ENCODE measurements at regions not wholly inside any gene's neighbourhood (a gene's known extent, or its start where the extent isn't known, plus 50 kb on each side); places are given as distances from the start of the nearest gene placed in this dataset.

- no peak for TF ChIP-seq CTCF (conservative IDR thresholded peaks at IDR 0.05)
- H3K27ac ChIP-seq: peak overlapping the region; percentile 12; the same call in 1 of the 2 replicates
Measured at GRCh38 chr10:4498711-4499251, 327.2 kb upstream of the AKR1E2 start.

DNA sequence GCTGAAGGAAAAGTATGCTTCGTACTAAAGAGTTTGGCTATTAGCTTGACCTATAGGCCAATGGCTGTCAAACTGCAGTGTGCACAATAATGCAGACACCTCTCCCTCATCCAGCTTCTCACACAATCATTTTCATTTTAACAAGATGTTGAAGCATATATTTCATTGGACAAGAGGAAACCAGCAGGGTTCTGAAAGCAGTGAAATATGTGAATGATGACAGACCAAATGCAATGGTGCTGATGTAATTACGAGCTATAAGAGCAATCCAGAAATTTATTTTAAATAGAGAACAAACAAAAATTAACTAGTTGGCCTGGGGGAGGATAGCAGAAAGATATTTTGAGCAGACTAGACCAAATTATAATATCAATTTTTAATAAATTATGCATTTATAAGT lies 331.5 kb upstream of the AKR1E2 start:
- no peak for TF ChIP-seq CTCF (conservative IDR thresholded peaks at IDR 0.05)
- H3K27ac ChIP-seq: no peak overlapping the region

DNA sequence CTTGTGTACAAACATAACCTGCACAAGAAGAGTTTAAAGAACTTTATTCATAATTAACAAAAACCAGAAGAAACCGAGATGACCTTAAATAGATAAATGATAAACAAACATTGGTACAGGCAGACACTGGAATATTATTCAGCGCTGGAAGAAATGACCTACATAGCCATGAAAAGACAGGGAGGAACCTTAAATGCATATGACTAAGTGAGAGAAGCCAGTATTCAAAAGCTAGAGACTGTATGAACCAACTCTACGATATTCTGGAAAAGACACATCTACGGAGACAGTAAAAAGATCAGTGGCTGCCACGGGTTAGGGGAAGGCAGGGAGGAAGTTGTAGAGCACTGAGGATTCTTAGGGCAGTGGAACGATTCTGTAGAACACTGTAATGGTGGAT lies 333.8 kb upstream of the AKR1E2 start:
- no peak for TF ChIP-seq CTCF (conservative IDR thresholded peaks at IDR 0.05)
- H3K27ac ChIP-seq: no peak overlapping the region

DNA sequence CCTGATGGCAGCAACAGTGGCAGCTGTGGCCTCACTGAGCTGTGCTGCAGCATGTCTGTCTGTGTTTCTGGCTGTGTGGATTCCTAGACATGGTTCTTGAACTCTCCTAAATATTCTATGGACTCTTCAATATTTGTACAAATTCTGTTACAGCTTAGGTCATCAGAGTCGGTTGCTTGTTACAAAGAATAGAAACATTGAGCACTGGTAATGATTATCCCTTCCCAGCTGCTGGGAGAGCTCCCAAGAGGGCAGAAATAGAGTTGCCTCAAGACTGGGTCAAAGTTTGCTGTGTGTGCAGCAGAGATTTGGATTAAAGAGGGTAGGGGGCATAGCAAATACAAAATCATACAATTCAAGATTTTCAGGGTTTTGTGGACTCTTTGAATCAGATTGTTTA lies 337.1 kb upstream of the AKR1E2 start:
- no peak for TF ChIP-seq CTCF (conservative IDR thresholded peaks at IDR 0.05)
- no peak overlapping the region for H3K27ac ChIP-seq

DNA sequence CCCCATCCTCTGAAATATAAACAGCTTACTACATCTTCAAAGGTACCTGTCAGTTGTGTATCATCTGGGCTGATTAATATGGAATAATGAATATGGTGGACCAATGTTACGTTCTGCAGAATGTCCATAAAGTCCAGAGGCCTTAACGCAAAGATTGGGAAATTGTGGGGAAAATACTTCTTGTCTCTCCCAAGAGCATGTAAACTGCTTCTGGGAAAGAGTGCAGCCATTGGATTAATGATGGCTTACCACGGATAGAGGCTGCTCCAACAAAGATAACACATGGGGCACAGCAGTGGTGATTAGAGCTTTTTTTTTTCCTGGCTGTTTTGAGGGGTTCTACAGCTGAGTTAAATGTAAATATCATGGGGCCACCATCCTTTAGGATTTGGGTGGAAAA lies 340.4 kb upstream of the AKR1E2 start:
- TF ChIP-seq CTCF (conservative IDR thresholded peaks at IDR 0.05): no peak
- no peak overlapping the region for H3K27ac ChIP-seq

DNA sequence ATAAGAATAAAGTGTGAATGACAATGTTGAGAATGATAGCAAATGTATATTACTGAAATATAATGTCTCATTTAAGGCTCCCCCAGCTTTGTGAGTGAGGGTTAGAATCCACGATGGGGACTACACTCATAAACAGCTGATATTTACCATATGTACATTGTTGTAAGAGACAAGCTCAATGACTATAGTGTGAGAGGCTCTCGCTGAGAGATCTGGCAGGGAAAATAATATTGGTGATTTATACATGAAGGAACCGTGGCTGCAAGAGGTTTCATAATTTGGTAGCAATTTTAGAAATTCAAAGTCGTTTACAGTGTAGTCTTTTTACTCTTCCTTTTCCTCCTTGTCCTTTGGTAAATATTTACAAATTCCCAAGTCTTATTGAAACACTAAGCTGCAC lies 342.2 kb upstream of the AKR1E2 start:
- no peak for TF ChIP-seq CTCF (conservative IDR thresholded peaks at IDR 0.05)
- no peak overlapping the region for H3K27ac ChIP-seq

DNA sequence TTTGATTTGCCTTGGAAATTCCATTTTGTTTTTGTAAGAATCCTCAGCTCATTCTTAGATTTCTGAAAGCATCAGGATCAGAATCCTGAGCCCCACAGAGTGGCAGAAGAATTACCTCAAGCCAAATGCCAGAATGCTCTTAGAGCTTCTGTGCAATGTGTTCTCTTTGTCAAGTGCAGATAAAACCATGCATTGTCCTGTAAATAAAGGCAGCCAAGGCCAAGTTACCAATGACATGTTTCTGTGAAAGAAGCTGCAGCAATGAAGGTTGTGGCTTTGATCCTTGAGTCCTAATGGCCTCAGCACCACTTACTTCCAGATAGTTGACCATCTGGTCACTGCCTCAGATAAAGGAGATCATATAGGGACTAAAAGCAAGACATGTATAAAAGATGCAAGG lies 343.3 kb upstream of the AKR1E2 start:
- no peak for TF ChIP-seq CTCF (conservative IDR thresholded peaks at IDR 0.05)
- peak overlapping the region; percentile 24; the same call in 1 of the 2 replicates for H3K27ac ChIP-seq

All from VCaP (cell line).